Testis (tissue), 2 donors: ENCODE measurements at regions not wholly inside any gene's neighbourhood (a gene's known extent, or its start where the extent isn't known, plus 50 kb on each side); places are given as distances from the start of the nearest gene placed in this dataset.

Source experiments
- POLR2A ChIP-seq: fragments of 450-650 bp; IDR thresholded peaks from one replicate; pipeline ENCODE4 v1.6.1; 2017; ENCODE audit warnings: antibody characterized with exemption, mild to moderate bottlenecking, moderate library complexity
- TF ChIP-seq, protein P1 (sequence below), 3 experiments: fragments of 450-650 bp in 2 of 3; fragments of 200-600 bp in 1 of 3; sonication (generic) in 1 of 3; IDR thresholded peaks; one replicate each; pipeline ENCODE4 v1.5.1; 2016 to 2019; ENCODE audit warnings: antibody characterized with exemption in 3 of 3, mild to moderate bottlenecking in 2 of 3, moderate library complexity in 1 of 3

DNA sequence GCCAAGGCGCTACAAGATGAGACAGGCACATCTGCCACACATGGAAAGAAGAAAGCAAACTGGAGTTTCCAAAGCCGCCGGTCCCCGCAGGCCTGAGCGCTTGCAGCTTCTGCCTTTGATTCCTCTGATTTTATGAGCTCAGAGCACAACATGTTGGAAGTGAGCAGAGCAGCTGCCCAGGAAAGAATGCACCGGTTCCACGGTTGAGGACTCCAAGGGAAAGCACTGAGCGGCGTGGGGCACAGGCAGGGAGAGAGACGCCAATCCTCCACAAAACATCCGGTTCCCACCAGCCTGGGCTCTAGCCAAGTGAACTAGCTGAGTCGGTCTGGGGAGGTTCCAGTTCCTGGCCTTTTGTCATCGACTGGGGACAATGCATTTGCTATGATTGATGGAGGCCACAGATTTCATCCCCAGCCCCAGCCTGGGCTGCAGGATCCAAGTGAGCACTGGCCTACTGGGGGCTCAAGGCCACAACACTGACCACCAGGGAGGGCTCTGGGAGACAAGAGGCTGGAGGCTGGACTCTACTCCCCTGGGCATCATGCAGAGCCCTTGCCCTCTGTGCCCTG is 253.1 kb upstream of the IRF2BP2 start:
- TF ChIP-seq, protein P1, sequence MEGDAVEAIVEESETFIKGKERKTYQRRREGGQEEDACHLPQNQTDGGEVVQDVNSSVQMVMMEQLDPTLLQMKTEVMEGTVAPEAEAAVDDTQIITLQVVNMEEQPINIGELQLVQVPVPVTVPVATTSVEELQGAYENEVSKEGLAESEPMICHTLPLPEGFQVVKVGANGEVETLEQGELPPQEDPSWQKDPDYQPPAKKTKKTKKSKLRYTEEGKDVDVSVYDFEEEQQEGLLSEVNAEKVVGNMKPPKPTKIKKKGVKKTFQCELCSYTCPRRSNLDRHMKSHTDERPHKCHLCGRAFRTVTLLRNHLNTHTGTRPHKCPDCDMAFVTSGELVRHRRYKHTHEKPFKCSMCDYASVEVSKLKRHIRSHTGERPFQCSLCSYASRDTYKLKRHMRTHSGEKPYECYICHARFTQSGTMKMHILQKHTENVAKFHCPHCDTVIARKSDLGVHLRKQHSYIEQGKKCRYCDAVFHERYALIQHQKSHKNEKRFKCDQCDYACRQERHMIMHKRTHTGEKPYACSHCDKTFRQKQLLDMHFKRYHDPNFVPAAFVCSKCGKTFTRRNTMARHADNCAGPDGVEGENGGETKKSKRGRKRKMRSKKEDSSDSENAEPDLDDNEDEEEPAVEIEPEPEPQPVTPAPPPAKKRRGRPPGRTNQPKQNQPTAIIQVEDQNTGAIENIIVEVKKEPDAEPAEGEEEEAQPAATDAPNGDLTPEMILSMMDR (IDR thresholded peaks at IDR 0.05) = no peak
- TF ChIP-seq POLR2A = no peak
